Stimulated activated naive CD8-positive, alpha-beta T cell treated with anti-CD3 and anti-CD28 coated beads, Interleukin-15, Interleukin-2, amounts not matched to agents 100 U/mL and 50 U/mL, for 24 hours (primary cell): ENCODE measurements at regions not wholly inside any gene's neighbourhood (a gene's known extent, or its start where the extent isn't known, plus 50 kb on each side); places are given as distances from the start of the nearest gene placed in this dataset.

Experiments used
- ATAC-seq: fragments of 150-1000 bp; cut with Tn5 transposase; one replicate; pipeline ENCODE4 v1.10.0; 2021
- DNase-seq: peaks from one replicate; pipeline ENCODE4 v3.0.0; 2021

DNA sequence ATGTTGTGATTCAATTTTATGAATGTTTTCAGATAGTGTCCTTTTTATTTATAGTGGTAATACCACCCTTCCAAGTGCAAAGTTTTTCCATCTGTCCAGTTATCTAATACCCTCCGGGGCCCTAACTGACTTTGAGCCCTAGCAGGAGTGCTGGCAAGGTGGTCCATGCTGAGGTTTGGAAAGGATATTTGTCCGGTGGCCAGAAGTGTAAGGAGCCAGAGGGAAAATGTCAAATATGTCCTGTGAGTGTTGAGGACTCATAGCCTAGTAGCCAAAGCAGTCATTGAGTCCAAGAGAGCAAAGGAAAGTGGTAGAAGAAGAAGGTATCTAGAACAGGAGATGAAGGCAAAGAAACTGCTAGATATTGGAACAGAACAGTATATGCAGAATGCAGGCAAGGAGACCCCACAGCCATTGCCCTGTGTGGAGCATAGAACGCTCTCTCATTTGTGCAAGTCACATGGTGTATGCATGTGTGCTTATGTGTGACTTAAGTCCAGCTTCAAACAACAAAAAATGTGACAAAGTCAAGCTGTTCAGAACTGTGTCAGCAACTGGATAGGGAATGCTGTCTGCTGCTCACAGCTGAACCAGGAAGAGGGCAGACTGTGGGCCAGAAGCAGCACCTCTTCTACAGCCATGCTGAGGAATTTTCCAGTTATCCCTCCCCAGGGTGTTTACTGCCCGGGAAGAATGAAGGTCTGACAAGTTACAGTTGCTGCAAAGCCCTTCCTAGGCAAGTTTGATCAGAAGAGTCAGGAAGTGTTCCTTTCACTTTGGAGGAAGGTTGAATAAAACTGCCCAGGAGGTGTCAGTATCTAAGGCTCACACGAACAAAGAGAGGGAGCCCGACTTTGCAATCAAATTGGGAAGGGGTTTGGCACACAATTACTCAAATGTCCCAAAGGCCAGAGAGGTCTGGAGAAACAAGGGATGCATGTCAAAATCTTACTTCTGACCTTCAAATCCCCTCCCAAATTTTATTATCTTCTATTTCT lies 463.3 kb upstream of the DMAC1 start:
- ATAC-seq (peak; percentile 14), DNase-seq (no peak)

DNA sequence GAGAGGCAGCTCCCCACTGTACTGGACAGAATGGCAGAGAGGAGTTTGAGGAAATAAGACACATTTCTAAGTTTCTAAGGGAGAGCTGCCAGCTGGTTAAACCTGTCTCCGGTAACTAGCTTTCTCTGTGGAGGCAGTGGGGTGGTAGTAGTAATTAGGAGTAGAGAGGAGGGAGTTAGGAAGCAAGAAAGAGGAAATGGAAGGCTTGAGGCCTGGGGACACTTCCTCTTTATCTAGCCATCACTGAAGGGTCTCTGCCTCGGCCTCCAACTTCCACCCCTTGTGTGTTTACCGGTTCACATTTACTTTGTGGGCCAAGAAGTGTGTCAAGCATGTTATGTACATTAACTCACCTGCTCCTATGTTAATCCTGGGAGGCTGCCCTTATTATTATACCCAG lies 462.2 kb upstream of the DMAC1 start:
- ATAC-seq (no peak), DNase-seq (no peak)

DNA sequence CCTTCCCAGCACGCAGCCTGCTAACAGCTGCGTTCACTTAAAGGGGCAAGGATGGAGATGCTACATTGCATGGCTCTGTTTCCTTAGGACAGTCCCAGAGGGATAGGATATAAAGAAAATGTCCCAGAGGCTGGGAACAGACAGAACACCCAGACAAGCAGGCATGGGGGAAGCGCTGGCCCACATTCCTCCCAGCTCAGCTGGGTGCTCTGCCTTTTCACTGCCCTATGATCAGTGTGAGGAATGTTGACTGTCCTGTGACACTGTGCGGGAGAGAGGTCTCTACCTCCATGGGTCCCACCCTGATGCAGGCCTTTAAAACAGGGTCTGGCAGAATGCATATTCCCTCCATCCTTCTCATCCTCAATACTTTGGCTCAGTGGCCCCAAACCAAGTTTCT lies 459.4 kb upstream of the DMAC1 start:
- DNase-seq (no peak), ATAC-seq (no peak)

- no peak for ATAC-seq
- no peak for DNase-seq
These were observed 457.3 kb upstream of the DMAC1 start for GRCh38 chr9:8256880-8257279.

DNA sequence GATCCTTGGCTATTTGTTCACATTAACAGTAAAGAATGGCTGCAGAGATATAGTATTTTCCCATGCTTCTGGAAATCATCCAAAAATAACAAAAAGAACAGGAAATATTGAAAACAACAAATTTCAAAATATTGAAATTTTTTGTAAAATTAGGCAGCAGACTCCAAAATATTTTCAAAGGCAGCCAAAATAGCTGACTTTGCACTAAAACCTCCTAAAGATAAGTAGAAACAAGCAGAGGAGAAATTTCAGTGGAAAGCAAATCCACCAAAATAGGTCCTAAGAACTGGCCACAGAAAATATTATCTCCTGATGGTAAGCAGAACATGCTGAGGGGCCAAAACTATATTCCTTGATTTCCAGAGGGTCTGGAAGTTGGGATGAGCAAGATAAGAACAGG lies 456.3 kb upstream of the DMAC1 start:
- ATAC-seq (no peak), DNase-seq (no peak)

- ATAC-seq (no peak), DNase-seq (no peak)
These were observed 455.0 kb upstream of the DMAC1 start for GRCh38 chr9:8254541-8254940.

GRCh38 chr9:8252445-8252844 lies 452.9 kb upstream of the DMAC1 start:
- ATAC-seq (no peak), DNase-seq (no peak)

DNA sequence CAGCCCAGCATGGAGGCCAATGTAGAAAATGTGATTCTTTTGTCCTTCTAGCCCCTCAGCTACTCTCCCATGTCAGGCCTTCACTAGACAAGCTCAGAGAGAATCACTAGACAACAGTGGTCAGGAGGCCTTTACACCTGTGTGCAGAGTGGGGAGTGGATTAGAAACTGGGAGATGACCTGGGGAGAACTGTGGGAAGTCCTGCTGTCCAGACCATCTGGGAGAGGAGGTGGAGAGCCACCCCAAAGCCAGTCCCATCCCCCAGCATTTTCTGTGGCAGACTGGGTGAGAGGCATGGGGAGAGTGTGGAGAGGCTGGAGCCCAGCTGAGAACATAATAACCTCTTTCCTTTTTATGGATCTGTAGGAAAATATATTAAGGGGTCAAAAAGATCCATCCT lies 452.0 kb upstream of the DMAC1 start:
- ATAC-seq (no peak), DNase-seq (no peak)

DNA sequence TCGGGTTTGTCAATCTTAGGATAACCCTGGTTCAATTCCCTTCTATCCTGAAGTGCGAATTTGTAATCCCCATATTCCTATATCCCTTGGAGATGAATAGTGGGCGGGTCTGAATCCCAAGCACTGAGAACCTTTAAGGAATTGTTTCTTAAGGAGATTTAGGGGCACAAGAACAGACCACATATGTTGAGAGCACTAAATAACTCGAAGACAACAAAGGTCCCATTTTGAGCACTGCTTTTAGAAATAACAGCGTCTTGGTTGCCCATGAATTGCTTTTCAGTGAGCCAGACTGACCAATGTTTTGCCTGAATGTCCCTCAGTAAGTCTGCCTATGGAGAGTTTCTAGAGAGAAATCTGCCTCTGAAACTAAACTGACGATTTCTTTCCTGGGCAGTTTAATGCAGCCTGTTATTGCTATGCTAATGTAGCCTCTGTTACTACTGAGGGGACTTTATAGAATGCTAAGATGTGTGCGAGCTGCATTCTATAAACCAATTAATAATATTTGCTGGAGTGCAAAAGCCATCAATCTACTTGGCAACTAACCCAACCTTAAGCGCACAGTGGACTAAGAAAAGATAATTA lies 445.0 kb upstream of the DMAC1 start:
- DNase-seq (no peak), ATAC-seq (no peak)

- ATAC-seq: no peak
- DNase-seq: no peak
These were observed 441.6 kb upstream of the DMAC1 start for GRCh38 chr9:8241201-8241600.

- DNase-seq (no peak), ATAC-seq (no peak)
These were observed 437.5 kb upstream of the DMAC1 start for GRCh38 chr9:8237096-8237495.

DNA sequence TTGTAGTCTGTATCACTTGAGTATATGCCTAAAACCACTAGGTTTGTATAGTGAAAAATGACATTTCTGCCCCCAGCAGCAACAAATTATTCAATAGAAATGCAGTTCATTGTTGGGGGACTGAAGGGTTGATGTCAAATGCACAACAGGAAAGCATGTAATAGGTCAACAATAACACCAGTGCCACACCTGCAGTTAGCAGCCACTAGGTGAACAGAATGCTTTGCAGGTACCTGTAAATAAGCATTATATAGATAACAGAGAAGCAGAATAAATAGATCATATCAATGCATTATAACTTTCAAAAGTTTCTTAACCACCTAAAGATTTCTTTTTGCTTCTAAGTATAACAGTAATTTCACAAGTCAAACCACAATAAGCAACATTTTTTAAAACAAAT lies 435.9 kb upstream of the DMAC1 start:
- ATAC-seq (no peak), DNase-seq (no peak)

GRCh38 chr9:8234316-8234715 lies 434.7 kb upstream of the DMAC1 start:
- no peak for ATAC-seq
- DNase-seq: no peak

DNA sequence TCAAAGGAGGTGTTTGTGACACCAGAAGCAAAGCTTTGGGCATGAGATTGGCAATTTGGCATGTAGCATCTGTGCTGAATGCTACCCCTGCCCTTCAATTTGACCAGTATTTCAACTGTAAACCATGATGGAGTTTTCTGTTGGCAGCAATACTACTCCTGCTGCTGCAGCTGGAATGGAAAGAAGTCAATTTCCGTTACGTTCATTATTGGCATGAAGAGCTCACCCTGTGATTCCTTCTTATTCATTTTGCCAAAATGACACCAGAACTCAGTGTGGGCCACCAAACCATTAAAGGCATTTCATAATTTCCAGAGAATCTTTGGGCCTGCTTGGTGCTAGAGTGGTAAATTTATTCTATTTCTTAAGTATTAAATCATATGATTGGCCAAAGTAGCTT lies 433.1 kb upstream of the DMAC1 start:
- ATAC-seq: no peak

DNA sequence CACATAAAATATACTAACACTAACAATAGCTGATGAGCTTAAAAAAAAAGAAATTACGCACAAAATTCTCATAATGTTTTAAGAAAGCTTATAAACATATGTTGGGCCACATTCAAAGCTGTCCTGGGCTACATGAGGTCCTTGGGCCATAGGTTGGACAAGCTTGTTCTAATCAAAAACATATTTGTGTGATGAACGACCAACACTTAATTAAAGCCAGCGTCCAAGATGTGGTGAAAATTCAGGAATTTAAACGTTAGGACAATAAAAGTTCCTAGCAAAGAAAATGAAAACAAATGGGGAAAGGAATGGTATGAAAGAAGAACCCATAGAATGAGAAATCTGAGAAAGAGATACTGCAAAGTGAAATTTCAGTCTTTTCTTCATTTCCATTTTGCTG lies 429.6 kb upstream of the DMAC1 start:
- DNase-seq (no peak), ATAC-seq (no peak)

More for the DNA sequence above, 433.1 kb upstream of the DMAC1 start:
- DNase-seq: no peak

GRCh38 chr9:8224381-8224801 lies 424.8 kb upstream of the DMAC1 start:
- ATAC-seq (no peak), DNase-seq (no peak)

- DNase-seq: no peak
- no peak for ATAC-seq
These were observed 424.3 kb upstream of the DMAC1 start for GRCh38 chr9:8223861-8224260.

DNA sequence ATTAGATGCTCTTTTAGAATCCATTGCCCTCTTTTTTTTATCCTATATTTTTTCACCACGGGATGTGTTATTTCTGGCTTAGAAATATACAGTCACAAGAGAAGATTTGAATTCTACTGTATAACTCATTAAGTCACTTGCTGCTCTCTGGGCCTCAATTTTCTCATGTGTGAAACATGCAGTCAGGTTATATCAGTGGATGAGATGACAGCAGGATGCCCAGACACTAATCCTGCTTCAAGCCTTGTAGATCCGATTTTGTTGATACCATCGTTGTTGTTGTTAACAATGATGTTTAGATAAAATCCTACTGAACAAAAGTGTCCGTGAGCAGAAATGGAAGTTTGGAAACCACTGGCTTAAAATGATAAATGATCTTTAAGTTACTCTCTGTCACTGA lies 421.9 kb upstream of the DMAC1 start:
- no peak for ATAC-seq
- no peak for DNase-seq

DNA sequence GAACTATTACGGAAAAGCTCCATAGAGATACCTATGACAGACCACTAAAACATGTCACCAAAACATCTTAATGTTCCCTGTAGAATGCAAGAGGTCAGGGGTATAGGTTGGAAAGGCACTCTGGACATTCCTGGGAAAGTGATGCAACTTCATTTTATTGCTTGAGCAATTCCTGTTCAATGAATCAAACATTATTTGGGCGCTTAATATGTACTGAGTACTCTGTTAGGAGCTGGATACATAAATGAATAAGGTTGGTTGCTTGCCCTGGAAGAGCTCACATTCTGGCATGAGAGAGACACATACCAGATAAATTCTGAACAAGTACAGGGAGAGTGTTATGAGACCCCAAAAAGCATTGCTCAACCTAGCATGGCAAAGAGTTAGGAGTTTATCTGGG lies 408.9 kb upstream of the DMAC1 start:
- DNase-seq (no peak), ATAC-seq (no peak)

DNA sequence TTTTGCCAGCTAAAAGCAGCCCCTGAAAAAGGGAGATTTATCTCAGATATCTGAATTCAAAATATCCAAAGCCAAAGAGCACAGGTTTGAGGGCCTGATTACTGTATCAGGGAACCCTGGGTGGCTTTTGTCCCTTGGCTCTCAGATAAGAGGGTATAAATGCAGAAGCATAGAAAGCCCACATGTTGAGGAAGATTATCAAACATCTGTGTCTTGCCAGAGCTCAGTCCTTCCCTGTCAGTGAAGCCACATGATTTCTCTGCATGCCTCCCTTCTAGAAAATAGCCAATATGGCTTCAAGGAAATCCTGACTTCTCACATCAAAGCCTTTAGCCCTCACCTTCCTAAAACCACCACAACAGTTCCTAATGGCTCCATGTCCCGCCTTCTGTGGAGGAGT lies 408.0 kb upstream of the DMAC1 start:
- ATAC-seq (no peak), DNase-seq (no peak)

GRCh38 chr9:8206720-8207119 lies 407.1 kb upstream of the DMAC1 start:
- DNase-seq (no peak), ATAC-seq (no peak)

- ATAC-seq (no peak), DNase-seq (no peak)
These were observed 406.0 kb upstream of the DMAC1 start for GRCh38 chr9:8205576-8205975.

- DNase-seq: no peak
- ATAC-seq: no peak
These were observed 390.3 kb upstream of the DMAC1 start for GRCh38 chr9:8189881-8190280.
